Heart left ventricle (tissue), 16 donors: ENCODE measurements at regions not wholly inside any gene's neighbourhood (a gene's known extent, or its start where the extent isn't known, plus 50 kb on each side); places are given as distances from the start of the nearest gene placed in this dataset.

Experiments
- ATAC-seq, 4 donors: fragments of 200-7000 bp; cut with Tn5 transposase; one replicate each; pipeline ENCODE4 v1.9.1; 2020 to 2022; ENCODE audit warnings: moderate library complexity in 4 of 4, mild to moderate bottlenecking in 3 of 4, moderate number of reproducible peaks in 1 of 4
- DNase-seq, 5 donors: peaks; one replicate each; pipeline ENCODE4 v3.0.0-alpha.2; 2020
- H3K27ac ChIP-seq, 12 donors: fragments of 200-600 bp; sonication (generic) in 4 of 12; one replicate each; pipeline versions ENCODE4 v1.5.0 to v1.8.0; 2016 to 2022; ENCODE audit warnings: mild to moderate bottlenecking in 2 of 12
- H3K27me3 ChIP-seq, 9 donors: fragments of 200-600 bp; sonication (generic) in 2 of 9; one replicate each; pipeline versions ENCODE4 v1.5.1 to v1.8.0; 2016 to 2022; ENCODE audit warnings: mild to moderate bottlenecking in 3 of 9
- H3K36me3 ChIP-seq, 9 donors: fragments of 200-600 bp; sonication (generic) in 2 of 9; one replicate each; pipeline versions ENCODE4 v1.5.0 to v1.8.0; 2018 to 2022; ENCODE audit warnings: mild to moderate bottlenecking in 2 of 9
- H3K4me1 ChIP-seq, 12 donors: fragments of 200-600 bp; sonication (generic) in 4 of 12; one replicate each; pipeline versions ENCODE4 v1.5.0 to v1.8.0; 2016 to 2022; ENCODE audit warnings: mild to moderate bottlenecking in 3 of 12
- H3K4me3 ChIP-seq, 12 donors: fragments of 200-600 bp; sonication (generic) in 4 of 12; one replicate each; pipeline versions ENCODE4 v1.5.0 to v1.8.0; 2017 to 2022; ENCODE audit warnings: mild to moderate bottlenecking in 9 of 12, moderate library complexity in 4 of 12
- H3K9me3 ChIP-seq, 12 donors: fragments of 200-600 bp; sonication (generic) in 4 of 12; one replicate each; pipeline versions ENCODE4 v1.5.0 to v1.8.0; 2016 to 2022; ENCODE audit warnings: mild to moderate bottlenecking in 1 of 12
- POLR2A ChIP-seq, 2 donors: fragments of 450-650 bp; IDR thresholded peaks; one replicate each; pipeline ENCODE4 v1.6.1; 2017; ENCODE audit warnings: antibody characterized with exemption in 2 of 2, mild to moderate bottlenecking in 2 of 2, moderate library complexity in 2 of 2
- WGBS, 4 donors: extraction: QIAGEN DNeasy Blood & Tissue Kit in 2 of 4; methylation state at CpG; one replicate each; pipeline versions ENCODE4 v1.1.5 to v1.1.7; 2013 to 2018; 5-methylcytosine and 5-hydroxymethylcytosine counted together
- intact Hi-C, 10 donors: fragments of 100-400 bp; cut with DNase I; formaldehyde crosslinking; loops; one replicate each; pipeline versions ENCODE4 v1.11.1 to v1.14.2; 2022
- TF ChIP-seq, protein P1 (sequence below), 12 donors: fragments of 200-600 bp; sonication (generic) in 4 of 12; IDR thresholded peaks; one replicate each; pipeline versions ENCODE4 v1.5.0 to v1.8.0; 2018 to 2022; ENCODE audit warnings: antibody characterized with exemption in 12 of 12, mild to moderate bottlenecking in 5 of 12
- donor health status: ischemic (EF 13 %, LVEDD 7.1; RV severe dilation, severe dysfunction).
- donor health status: healthy with polysubstance abuse.
- donor health status: DM: no; HTN: yes; CAD: no.
- donor health status: DM: no; HTN: no; CAD: no.
- donor health status: ischemic (EF 25% LVEDD 6.9; RV normal size, moderate dysfunction).
- donor health status: ischemic (EF 25% LVEDD 5.7; RV mildly dilated, moderate dysfunction).
- donor health status: healthy.
- donor health status: DM: yes; HTN: yes; CAD: no.
- donor health status: ischemic (EF 35%, LVEDD 5.7; RV mildly dilated, moderate dysfunction).
- donor health status: nonischemic (EF 11% LVEDD 7.7; RV severe dilation, severe dysfunction).
- donor health status: DM: yes; HTN: yes; CAD: no.
- donor health status: PGD.
- donor health status: ischemic (EF 29% LVEDD 5.4; RV normal size, mild dysfunction).
- donor health status: nonischemic (EF 23%, LVEDD 6.1; RV moderate dilation, normal function).

DNA sequence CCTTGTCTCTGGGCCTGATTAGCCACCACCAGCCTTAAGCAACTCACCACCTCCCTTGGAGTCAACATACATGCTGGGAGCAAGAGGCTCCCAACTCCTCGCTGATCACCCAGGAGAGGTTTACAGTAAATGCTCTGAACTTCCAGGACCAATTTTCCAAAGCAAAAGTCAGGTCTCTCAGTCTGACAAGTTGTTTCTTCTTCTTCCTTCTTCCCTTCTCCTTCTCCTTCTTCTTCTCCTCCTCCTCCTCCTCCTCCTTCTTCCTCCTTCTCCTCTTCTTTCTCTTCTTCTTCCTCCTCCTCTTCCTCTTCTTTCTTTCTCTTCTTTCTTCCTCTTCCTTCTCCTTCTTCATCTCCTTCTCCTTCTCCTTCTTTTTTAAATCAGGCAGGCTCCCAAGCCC lies 148.2 kb downstream of the NECTIN1 start:
- intact Hi-C loops, result no loop called here
- Histone ChIP-seq H3K27me3 (peaks cover 9 to 32% (median 17%) of the 10 kb centered on the region in 9 donors), H3K9me3 (peaks cover 0 to 7% (median 0%) of the 10 kb centered on the region in 12 donors), H3K4me3 (no peak overlapping the region), H3K27ac (no peak overlapping the region), H3K4me1 (peaks cover 0 to 17% (median 12%) of the 10 kb centered on the region in 12 donors), H3K36me3 (no peaks in the 10 kb centered on the region)
- TF ChIP-seq POLR2A (IDR thresholded peaks at IDR 0.05), result no peak
- TF ChIP-seq, protein P1, sequence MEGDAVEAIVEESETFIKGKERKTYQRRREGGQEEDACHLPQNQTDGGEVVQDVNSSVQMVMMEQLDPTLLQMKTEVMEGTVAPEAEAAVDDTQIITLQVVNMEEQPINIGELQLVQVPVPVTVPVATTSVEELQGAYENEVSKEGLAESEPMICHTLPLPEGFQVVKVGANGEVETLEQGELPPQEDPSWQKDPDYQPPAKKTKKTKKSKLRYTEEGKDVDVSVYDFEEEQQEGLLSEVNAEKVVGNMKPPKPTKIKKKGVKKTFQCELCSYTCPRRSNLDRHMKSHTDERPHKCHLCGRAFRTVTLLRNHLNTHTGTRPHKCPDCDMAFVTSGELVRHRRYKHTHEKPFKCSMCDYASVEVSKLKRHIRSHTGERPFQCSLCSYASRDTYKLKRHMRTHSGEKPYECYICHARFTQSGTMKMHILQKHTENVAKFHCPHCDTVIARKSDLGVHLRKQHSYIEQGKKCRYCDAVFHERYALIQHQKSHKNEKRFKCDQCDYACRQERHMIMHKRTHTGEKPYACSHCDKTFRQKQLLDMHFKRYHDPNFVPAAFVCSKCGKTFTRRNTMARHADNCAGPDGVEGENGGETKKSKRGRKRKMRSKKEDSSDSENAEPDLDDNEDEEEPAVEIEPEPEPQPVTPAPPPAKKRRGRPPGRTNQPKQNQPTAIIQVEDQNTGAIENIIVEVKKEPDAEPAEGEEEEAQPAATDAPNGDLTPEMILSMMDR (IDR thresholded peaks at IDR 0.05), result no peak
- ATAC-seq (no peak), DNase-seq (no peak)
- WGBS, 4 donors, result 68 to 96% (median 88%) methylated on average over 1 of the region's 1 CpG

DNA sequence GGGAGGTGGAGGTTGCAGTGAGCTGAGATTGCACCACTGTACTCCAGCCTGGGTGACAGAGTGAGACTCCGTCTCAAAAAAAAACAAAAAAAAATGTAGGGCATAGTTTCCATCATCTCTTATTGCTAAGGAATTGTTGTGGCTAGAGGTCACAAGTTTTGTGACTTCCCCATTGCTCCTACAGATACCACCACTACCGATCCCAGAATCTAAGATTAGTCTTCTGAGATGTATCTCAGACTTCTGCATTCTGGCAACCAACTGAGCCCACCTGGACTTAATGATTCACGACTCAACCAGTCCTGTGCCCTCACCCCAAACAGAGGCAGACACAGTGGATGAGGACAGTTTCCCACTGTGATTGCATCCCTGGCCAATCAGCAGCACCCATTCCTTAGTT lies 148.9 kb downstream of the NECTIN1 start:
- peaks cover 0 to 13% (median 9%) of the 10 kb centered on the region in 12 donors for H3K4me1 ChIP-seq
- intact Hi-C loops, result no loop called here
- H3K4me3 ChIP-seq, result no peak overlapping the region
- H3K27me3 ChIP-seq, result peaks cover 5 to 26% (median 12%) of the 10 kb centered on the region in 9 donors
- H3K9me3 ChIP-seq, result peaks cover 0 to 7% (median 0%) of the 10 kb centered on the region in 12 donors
- no peak for TF ChIP-seq POLR2A (IDR thresholded peaks at IDR 0.05)
- TF ChIP-seq, protein P1 (IDR thresholded peaks at IDR 0.05), result no peak
- no peaks in the 10 kb centered on the region for H3K36me3 ChIP-seq
- no peak overlapping the region for H3K27ac ChIP-seq
- 72 to 89% (median 83%) methylated on average over 3 of the region's 3 CpGs for WGBS, 4 donors
- DNase-seq, result no peak
- ATAC-seq, result no peak

DNA sequence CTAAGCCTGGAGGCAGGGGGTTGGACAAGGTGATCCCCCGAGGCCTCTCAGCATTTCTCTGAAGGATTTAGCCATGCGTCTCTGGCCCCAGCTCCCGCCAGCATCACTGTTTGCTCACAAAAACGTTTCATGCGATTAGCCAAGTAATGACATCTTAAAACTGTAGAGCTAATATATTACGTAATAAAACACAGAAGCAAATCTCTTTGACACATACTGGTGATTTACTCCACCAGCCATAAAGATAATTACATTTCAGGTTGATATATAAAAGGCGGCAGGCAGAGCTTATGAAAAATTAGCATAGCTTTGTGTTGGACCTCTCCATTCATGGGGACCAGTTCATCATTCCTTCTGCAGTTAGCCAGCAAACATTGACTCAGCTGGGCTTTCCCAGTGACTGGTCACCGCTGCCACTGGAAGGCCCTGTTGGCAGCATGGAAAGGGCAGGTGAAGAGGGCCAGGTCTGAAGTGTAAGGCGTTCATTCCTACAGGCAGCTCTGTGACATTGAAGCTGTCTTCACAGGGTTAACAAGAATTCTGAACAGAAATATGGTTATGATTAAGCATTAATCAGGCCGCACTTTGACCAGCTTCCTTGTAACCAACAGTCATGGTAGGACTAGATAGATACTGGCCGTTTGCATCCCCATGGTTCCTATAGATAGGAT lies 150.3 kb downstream of the NECTIN1 start:
- H3K4me3 ChIP-seq, result no peak overlapping the region
- no peaks in the 10 kb centered on the region for H3K36me3 ChIP-seq
- no peak overlapping the region for H3K27ac ChIP-seq
- 77 to 80% (median 78%) methylated on average over 11 of the region's 11 CpGs for WGBS, 4 donors
- H3K9me3 ChIP-seq, result peaks cover 0 to 7% (median 0%) of the 10 kb centered on the region in 12 donors
- intact Hi-C loops, result no loop called here
- peaks cover 0 to 7% (median 0%) of the 10 kb centered on the region in 12 donors for H3K4me1 ChIP-seq
- TF ChIP-seq, protein P1 (IDR thresholded peaks at IDR 0.05), result no peak
- no peak for TF ChIP-seq POLR2A (IDR thresholded peaks at IDR 0.05)
- no peak for DNase-seq
- ATAC-seq, result no peak
- H3K27me3 ChIP-seq, result peaks cover 0 to 12% (median 4%) of the 10 kb centered on the region in 9 donors

DNA sequence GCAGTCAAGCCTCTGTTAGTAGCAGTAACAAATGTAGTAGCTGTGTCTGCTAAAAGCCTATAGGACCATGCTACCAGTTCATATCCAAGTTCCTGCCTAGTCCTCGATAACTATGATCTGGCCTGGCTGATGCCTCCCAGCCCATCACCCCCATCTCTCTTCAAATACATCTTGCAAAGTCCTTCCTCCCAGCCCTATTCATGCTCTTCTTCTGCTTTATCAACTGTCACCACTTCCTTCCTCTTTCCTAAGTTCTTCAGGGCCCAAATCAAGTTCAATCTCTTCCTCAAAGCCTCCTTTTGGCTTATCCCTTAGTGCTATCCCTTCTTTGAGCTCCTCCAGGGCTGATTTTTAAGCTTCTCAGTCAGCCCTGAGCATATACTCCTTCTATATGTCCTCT lies 150.9 kb upstream of the THY1 start:
- Histone ChIP-seq H3K27me3 (peaks cover 0 to 6% (median 0%) of the 10 kb centered on the region in 9 donors), H3K27ac (no peak overlapping the region), H3K36me3 (no peaks in the 10 kb centered on the region), H3K4me1 (peaks cover 0 to 24% (median under 1%) of the 10 kb centered on the region in 12 donors), H3K4me3 (no peak overlapping the region), H3K9me3 (no peaks in the 10 kb centered on the region)
- intact Hi-C loops, result no loop called here
- no peak for DNase-seq
- 56 to 74% (median 64%) methylated on average over 1 of the region's 1 CpG for WGBS, 4 donors
- ATAC-seq, result peak in 3 of 4 donors; percentile 22 to 52 (median 47)
- TF ChIP-seq POLR2A (IDR thresholded peaks at IDR 0.05), result no peak
- TF ChIP-seq, protein P1 (IDR thresholded peaks at IDR 0.05), result no peak
